ENCODE measurements at regions not wholly inside any gene's neighbourhood (a gene's known extent, or its start where the extent isn't known, plus 50 kb on each side); places are given as distances from the start of the nearest gene placed in this dataset.
"Not testable (repeated sequence)": the region's sequence is repeated elsewhere in the genome, so short reads cannot be mapped to it uniquely, and the experiment has no call there.

- Histone ChIP-seq H3K27ac (no peak overlapping the region), H3K27me3 (ENCODE audit: control insufficient read depth, insufficient read depth, low read length) (no peaks in the 10 kb centered on the region)
Measured at GRCh38 chr15:70575231-70576226, 187.8 kb downstream of the UACA start.

GRCh38 chr15:70574325-70574724 lies 189.0 kb downstream of the UACA start:
- H3K27ac ChIP-seq; H3K4me3 ChIP-seq (ENCODE audit: low read depth, low read length); H3K4me1 ChIP-seq; H2AFZ ChIP-seq; H3K9me3 ChIP-seq (ENCODE audit: control insufficient read depth, low read length); H3K9ac ChIP-seq; H3K4me2 ChIP-seq (ENCODE audit: low read length); H3K79me2 ChIP-seq; H3K27me3 ChIP-seq (ENCODE audit: control insufficient read depth, insufficient read depth, low read length); H3K36me3 ChIP-seq (ENCODE audit: control insufficient read depth, insufficient read depth, low read length): not testable (repeated sequence)

More at GRCh38 chr15:70575231-70576226, 187.8 kb downstream of the UACA start:
- no peak overlapping the region for H3K4me2 ChIP-seq (ENCODE audit: low read length)
- no peak overlapping the region for H3K9ac ChIP-seq
- H3K4me1 ChIP-seq = no peaks in the 10 kb centered on the region
- no peak overlapping the region for H3K4me3 ChIP-seq (ENCODE audit: low read depth, low read length)
- H3K9me3 ChIP-seq (ENCODE audit: control insufficient read depth, low read length) = no peaks in the 10 kb centered on the region
- no peaks in the 10 kb centered on the region for H3K79me2 ChIP-seq
- no peaks in the 10 kb centered on the region for H3K36me3 ChIP-seq (ENCODE audit: control insufficient read depth, insufficient read depth, low read length)
- TF ChIP-seq CTCF (IDR thresholded peaks at IDR 0.05) = no peak
- H2AFZ ChIP-seq = no peak overlapping the region

- TF ChIP-seq CTCF (IDR thresholded peaks at IDR 0.05) = no peak
- Histone ChIP-seq H3K4me1 (no peaks in the 10 kb centered on the region), H3K27ac (no peak overlapping the region), H3K9me3 (ENCODE audit: control insufficient read depth, low read length) (no peaks in the 10 kb centered on the region), H3K4me3 (ENCODE audit: low read depth, low read length) (no peak overlapping the region), H3K27me3 (ENCODE audit: control insufficient read depth, insufficient read depth, low read length) (no peaks in the 10 kb centered on the region), H3K79me2 (no peaks in the 10 kb centered on the region), H3K36me3 (ENCODE audit: control insufficient read depth, insufficient read depth, low read length) (no peaks in the 10 kb centered on the region), H3K4me2 (ENCODE audit: low read length) (no peak overlapping the region), H3K9ac (no peak overlapping the region), H2AFZ (no peak overlapping the region)
Measured at GRCh38 chr15:70573121-70573850, 190.1 kb downstream of the UACA start.

- Histone ChIP-seq H3K4me2 (ENCODE audit: low read length) (no peak overlapping the region), H3K4me3 (ENCODE audit: low read depth, low read length) (no peak overlapping the region), H3K9me3 (ENCODE audit: control insufficient read depth, low read length) (no peaks in the 10 kb centered on the region), H3K79me2 (no peaks in the 10 kb centered on the region), H3K9ac (no peak overlapping the region), H3K27ac (no peak overlapping the region), H3K27me3 (ENCODE audit: control insufficient read depth, insufficient read depth, low read length) (no peaks in the 10 kb centered on the region), H3K36me3 (ENCODE audit: control insufficient read depth, insufficient read depth, low read length) (no peaks in the 10 kb centered on the region), H2AFZ (no peak overlapping the region), H3K4me1 (no peaks in the 10 kb centered on the region)
- TF ChIP-seq CTCF (IDR thresholded peaks at IDR 0.05) = no peak
Measured at GRCh38 chr15:70569714-70570231, 193.6 kb downstream of the UACA start.

- no peaks in the 10 kb centered on the region for H3K79me2 ChIP-seq
- H3K27me3 ChIP-seq (ENCODE audit: control insufficient read depth, insufficient read depth, low read length) = no peaks in the 10 kb centered on the region
- H2AFZ ChIP-seq = no peak overlapping the region
- no peak overlapping the region for H3K27ac ChIP-seq
- no peak for TF ChIP-seq CTCF (IDR thresholded peaks at IDR 0.05)
- H3K4me2 ChIP-seq (ENCODE audit: low read length) = no peak overlapping the region
- no peaks in the 10 kb centered on the region for H3K9me3 ChIP-seq (ENCODE audit: control insufficient read depth, low read length)
- no peaks in the 10 kb centered on the region for H3K4me1 ChIP-seq
- no peak overlapping the region for H3K4me3 ChIP-seq (ENCODE audit: low read depth, low read length)
- H3K9ac ChIP-seq = no peak overlapping the region
- no peaks in the 10 kb centered on the region for H3K36me3 ChIP-seq (ENCODE audit: control insufficient read depth, insufficient read depth, low read length)
Measured at GRCh38 chr15:70569091-70569713, 194.2 kb downstream of the UACA start.

Data from parathyroid adenoma (tissue), 2 donors.